ENCODE measurements at regions not wholly inside any gene's neighbourhood (a gene's known extent, or its start where the extent isn't known, plus 50 kb on each side); places are given as distances from the start of the nearest gene placed in this dataset.
"Not testable (repeated sequence)": the region's sequence is repeated elsewhere in the genome, so short reads cannot be mapped to it uniquely, and the experiment has no call there.

DNA sequence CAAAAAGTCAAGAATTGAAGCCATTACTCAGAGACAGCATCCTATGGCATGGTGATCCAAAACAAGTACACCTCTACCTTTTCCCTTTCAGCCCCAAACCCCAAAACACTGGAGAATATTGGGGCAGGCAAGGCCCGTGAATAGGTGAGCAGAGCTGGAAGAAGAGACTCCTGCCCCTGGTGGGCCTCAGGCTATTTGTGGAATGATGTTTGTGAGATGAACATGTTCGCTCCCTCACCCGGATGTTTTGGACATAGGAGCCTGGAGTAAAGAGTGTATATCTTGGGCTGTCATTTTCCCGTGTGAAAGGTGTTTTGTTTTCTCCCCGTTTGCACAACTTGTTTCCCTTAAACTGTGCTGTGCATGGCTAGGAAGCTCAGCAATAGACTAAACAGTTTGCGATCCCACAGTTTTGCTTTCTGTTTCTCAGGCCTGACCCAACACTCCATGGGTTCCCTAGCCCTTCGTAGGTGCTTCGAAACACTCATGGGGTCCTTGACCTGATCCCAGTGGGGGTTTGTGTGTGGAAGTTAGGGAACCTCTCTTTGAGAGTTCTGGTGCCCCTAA lies 136.5 kb upstream of the TNP1 start:
- in situ Hi-C loops (cut with MboI; ENCODE audit: low sequenced_read_pairs) = no loop called here

DNA sequence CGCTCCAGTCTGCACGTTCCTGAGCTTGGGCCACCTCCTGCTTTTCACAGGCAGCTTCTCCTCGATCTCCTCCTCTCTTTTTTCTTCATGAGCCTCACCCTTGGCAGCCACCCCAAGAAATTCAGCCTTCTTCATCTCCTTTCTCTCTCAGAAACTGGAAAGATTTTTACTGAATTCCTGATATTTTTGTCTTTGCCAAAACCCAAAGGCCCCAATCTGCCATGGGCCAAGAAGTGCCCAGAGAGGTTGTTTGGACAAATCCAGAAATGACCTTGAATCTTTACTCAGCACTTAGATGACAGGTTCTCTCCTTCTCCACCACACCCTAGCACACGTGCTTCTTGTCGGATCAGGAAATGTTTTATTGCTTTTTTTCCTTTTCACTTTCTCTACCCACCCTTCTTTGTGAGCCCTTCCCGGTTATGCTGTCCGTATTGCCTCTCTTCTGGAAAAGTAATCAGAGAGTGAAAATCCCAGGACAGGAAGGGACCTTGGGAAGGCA lies 134.5 kb upstream of the TNP1 start:
- in situ Hi-C loops (cut with MboI; ENCODE audit: low sequenced_read_pairs) = no loop called here

DNA sequence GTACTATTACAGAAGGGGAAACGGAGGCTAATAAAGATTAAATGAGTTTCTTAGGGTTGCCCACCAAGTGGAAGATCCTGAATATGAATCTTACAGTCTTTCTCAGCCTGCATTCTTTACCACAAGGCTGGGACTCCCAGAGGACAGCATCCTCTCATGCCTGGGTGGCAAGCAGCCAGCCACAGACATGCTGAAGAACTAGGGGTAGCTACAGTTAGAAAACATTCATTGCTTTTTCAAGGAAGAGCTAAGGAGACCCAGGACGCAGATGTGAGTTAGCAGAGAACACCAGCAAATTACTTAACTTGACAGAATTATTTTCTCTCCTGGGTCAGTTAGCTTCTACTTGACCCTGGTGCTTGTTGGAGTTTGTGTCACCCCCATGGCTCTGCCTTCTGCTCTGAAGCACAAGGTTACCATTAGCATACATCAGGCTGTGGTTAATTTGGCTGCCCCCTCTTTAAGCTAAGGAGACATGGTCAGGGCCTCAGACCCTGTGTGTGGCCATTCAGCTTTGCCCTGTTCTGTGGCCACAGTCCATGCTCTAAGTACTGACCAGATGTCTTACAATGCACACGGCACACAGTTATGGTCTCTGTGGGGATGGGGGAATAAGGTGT lies 132.3 kb upstream of the TNP1 start:
- in situ Hi-C loops (cut with MboI; ENCODE audit: low sequenced_read_pairs) = no loop called here

DNA sequence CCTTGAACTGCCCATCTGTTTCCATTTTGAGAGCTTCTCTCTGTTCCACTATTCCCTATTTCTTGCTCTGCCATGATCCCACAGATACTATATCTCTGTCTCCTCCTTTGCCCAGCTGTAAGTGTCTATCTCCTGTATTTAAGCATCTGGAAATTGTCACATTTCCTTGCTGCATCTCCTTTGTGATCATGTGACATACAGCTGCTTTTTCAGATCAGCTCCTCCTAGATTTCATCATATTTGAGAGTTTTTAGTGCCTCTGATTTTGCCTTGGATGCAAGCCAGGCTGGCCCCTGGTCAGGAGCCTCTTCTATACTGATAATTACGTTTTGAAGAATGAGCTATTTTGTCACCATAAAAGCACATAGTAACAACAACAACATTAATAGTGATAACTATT lies 131.7 kb upstream of the TNP1 start:
- in situ Hi-C loops (cut with MboI; ENCODE audit: low sequenced_read_pairs) = no loop called here

DNA sequence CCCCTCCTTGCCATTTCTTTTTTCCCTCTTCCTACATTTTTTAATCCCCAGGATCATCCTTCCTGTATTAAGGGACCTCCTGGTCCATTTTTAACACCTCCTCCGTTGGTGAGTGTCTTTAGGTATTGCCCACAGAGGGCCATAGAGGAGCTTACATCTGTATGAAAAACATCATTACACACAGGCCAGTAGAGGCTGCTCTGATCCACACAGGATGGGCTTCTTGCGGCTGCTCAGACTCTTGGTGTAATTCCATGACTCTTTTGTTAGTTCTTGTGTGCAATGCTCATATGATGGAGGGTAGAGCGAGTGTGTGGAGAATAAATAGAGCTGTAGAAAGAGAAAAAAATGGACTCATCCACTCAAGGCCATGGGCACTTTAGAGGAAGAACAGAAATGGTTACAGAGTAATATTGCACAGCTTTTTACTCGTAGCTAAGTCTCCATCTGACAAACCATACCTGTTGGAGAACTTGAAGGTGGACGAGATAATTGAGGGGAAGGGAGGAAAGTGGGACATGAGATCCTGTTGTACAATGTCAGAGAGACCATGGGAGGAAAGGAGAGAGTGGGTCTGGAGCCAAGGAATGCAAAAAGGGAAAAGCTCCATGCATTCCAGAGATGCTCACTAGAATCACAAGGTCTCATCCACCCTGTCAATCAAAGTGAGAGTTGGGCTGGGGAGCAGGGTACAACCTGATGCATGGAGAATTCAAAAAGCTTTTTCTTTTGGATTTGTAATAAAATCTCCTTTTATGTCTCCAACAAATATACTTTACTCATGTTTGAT lies 129.7 kb upstream of the TNP1 start:
- in situ Hi-C loops (cut with MboI; ENCODE audit: low sequenced_read_pairs) = no loop called here

DNA sequence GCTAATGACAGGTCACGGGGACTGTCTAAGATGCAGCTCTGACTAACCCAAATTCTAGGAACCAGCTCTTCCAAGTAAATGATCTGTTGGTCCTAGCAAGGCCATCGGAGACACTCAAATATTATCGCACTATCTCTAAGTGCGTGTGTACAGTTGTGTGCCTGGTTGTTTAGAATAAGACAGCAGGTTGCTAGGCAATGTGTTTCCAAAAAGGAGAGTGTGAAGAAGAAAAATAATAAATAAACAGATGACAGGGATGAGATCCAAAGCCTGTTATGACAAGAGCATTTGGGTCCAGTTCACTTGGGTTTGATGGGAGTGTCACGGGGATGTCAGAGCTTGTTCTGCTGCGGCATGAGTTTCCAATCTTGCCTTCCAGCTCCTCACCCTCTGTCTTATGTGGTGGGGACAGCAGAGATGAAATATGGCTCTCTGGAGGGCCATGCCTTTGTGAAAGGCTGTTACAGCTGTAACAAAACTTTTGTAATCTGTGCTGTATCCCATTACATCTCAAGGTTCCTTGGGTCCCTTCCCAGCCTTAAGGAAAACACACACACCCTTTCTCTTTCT lies 127.5 kb upstream of the TNP1 start:
- in situ Hi-C loops (cut with MboI; ENCODE audit: low sequenced_read_pairs) = no loop called here

DNA sequence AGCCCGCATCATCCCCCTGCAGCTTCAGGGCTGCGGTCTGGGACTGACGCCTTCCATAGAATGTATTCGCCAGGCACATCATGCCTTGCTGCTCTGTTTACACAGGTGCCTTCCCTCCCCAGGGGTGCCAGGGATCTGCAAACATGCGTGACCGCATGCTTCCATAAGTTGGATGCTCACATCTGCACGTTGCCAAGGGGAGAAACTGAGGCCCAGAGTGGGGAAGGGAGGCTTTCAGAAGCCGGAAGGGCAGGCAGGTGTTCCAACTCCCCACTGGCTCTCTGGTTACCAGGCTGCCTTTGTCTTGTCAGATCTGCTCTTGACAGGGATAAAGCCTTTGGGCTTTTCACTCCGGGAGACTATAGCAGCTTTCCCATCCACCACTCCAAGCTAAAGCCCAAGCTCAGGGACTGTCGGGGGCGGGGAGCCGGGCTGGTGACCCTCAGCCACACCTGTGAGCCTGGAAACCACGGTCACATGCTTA lies 125.8 kb upstream of the TNP1 start:
- in situ Hi-C loops (cut with MboI; ENCODE audit: low sequenced_read_pairs) = no loop called here

DNA sequence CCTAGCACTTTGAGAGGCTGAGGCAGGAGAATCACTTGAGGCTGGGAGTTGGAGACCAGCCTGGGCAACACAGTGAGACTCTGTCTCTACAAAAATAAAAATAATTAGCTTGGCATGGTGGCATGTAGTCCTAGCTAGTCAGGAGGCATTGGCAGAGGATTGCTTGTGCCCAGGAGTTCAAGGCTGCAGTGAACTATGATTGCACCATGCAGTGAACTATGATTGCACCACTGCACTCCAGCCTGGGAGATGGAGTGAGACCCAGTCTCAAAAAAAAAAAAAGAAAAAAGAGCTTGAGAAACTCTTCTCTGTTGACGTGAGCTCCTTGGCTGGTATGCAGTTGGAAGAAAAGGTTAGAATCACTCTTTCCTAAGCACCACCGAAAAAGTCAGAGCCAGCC lies 125.1 kb upstream of the TNP1 start:
- in situ Hi-C loops (cut with MboI; ENCODE audit: low sequenced_read_pairs) = no loop called here

DNA sequence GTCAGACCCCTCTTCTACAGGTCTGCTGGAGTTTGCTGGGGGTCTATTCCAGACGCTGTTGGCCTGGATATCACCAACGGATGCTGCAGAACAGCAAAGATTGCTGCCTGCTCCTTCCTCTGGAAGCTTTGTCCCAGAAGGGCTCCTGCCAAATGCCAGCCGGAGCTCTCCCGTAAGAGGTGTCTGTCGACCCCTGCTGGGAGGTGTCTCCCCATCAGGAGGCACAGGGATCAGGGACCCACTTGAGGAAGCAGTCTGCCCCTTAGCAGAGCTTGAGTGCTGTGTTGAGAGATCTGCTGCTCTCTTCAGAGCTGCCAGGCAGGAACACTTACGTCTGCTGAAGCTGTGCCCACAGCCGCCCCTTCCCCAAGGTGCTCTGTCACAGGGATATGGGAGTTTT lies 122.1 kb upstream of the TNP1 start:
- in situ Hi-C loops (cut with MboI; ENCODE audit: low sequenced_read_pairs) = not testable (repeated sequence)

DNA sequence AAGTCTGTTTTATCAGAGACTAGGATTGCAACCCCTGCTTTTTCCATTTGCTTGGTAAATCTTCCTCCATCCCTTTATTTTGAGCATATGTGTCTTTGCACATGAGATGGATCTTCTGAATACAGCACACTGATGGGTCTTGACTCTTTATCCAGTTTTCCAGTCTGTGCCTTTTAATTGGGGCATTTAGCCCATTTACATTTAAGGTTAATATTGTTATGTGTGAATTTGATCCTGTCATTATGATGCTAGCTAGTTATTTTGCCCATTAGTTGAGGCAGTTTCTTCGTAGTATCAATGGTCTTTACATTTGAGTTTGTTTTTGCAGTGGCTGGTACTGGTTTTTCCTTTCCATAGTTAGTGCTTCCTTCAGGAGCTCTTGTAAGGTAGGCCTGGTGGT lies 120.6 kb upstream of the TNP1 start:
- in situ Hi-C loops (cut with MboI; ENCODE audit: low sequenced_read_pairs) = not testable (repeated sequence)

DNA sequence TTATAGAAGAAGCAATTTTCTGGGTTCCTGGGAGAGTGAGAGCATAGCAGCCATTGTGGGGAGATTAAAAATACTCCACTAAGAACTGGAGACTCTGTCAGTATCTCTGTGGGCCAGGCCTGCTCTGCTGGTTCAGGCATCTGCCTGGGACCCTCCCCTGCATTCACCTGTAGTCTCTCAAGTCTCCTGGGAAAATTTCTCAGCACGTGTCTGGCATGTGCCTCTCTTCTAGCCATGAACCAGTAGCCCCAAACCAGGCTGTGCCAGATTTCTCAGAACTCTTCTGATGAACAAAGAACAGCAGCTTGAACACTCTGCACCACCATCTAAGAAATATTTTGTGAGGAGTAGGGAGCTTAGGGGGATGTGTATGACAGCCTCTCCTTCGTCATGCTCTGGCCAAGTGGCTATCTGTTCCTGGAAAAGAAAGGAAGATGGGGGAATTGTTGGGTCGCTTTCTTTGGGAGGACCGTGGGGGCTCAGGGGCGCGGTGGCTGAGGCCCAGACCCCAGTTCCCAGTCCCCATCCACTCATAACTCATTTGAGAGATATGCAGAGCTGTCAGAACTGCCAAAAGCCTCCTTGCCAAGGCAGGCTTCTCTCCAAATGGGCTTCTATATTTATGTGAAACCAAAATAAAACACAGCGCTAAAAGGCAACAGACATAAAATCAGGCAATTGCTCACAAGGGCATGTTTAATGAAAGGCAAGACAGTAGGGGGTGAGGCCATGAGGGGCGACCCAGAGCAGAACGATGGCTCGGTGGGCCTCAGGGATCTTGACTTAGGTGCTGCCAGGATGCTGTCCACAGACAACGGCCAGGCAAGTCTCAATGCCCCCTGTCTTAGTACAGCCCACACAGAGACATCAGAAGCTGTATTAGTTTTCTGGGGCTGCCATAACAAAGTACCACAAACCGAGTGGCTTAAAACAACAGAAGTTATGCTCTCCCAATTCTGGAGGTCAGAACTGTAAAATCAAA lies 114.7 kb upstream of the TNP1 start:
- in situ Hi-C loops (cut with MboI; ENCODE audit: low sequenced_read_pairs) = no loop called here

DNA sequence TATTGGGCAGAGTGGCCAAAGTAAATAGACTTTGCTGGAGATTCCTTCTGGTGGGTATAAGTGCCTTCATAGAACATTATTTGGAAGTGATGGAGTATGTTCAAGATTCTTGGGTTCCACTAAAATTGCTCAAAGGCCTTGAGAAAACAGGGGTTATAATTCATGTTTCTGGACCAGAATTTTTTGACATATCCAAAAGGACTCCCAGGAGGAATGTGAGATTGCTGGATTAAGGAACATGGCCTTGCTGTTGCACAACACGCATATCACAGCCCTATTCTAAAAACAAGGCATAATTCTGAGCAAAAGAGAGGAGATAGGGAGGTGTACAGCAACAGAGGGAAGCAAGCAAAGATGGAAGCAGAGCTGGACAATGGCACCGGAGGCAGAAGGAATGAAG lies 111.7 kb upstream of the TNP1 start:
- in situ Hi-C loops (cut with MboI; ENCODE audit: low sequenced_read_pairs) = no loop called here

DNA sequence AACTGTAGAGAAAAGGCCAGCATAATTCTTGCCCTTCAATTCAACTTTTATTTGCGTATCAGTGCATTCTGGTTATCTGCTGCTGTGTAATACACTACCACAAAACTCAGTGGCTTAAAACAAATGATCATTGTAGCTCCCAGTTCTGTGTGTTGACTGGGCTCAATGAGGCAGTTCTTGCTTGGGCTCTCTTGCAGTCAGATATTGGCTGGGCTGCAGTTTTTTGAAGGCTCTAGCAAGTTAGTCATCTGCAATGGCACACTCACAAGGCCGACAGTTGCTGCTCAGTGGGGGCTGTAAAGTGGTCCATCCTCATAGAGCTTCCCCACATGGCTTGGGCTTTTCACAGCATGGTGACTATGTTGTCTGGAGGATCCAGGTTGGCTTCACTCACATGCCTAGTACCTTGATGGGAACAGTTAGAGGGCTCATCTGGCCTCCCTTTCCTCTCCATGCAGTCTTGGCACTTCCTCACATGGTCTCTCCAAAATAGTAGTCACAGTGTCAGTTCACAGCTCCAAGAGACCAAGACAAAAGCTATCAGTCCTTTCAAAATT lies 110.6 kb upstream of the TNP1 start:
- in situ Hi-C loops (cut with MboI; ENCODE audit: low sequenced_read_pairs) = no loop called here

DNA sequence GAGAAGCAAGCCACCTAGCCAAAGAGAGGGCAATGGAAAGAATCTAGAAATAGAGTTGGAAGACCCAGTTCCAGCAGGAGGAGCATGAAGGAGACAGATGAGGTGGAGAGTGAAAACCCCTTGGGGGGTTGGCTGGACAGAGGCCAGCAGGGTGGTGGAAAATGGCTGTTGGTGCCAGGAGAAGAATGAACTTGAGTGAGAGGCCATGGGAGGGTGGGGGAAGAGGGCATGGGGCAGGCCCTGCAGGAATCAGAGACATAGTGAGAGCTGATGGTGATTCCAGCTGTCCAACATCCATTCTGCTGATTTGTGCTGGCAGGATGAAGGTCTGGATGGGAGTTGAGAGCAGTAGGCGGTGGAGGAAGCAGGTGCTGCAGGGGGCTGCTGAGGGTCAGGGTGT lies 108.0 kb upstream of the TNP1 start:
- in situ Hi-C loops (cut with MboI; ENCODE audit: low sequenced_read_pairs) = no loop called here

DNA sequence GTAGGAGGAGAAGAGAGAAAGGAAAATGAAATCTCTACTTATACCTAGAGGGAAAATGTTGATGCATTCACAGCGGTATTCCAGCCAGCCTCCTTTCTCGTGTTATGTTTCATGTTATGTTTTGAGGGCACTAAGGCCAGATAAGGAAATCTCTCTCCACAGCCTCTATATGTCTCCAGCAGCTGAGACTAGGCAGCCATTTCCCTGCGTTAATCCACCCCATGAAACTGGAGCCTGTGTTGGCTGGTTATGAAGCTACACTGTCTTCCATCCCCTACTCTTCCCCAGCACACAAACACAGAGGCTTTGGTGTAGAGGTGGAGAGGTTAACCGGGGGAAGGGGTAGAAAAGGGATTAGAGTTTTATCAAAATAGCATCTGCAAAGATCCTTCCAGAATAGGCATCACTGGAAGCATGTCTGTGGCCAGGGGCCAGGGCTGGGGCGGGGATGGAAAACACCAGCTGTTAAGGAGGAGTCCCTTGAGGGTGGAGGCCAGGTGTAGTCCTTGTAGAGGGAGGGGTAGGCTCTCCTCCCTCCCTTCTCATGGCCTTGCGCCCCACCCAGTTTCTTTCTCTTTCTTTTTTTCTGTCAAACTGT lies 100.9 kb upstream of the TNP1 start:
- in situ Hi-C loops (cut with MboI; ENCODE audit: low sequenced_read_pairs) = no loop called here

DNA sequence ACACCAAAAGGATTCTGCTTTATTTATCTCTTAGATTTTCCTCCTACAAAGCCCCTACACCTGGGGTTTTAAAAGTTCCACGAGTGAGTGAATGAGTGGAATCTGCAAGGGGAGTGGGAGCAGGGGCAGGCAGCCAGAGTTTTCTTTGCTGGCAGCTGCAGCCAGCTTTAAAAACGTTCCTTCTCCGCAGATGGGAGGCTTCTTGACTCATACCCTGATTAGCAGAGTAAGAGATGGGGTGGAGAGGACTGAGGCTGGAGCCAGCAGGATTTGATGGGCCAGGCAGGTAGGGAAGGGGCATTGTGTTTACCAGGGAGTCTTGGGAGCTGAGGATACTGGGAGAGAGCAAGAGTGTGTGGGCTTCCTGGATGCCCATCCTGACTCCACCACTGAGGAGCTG lies 99.6 kb upstream of the TNP1 start:
- in situ Hi-C loops (cut with MboI; ENCODE audit: low sequenced_read_pairs) = no loop called here

DNA sequence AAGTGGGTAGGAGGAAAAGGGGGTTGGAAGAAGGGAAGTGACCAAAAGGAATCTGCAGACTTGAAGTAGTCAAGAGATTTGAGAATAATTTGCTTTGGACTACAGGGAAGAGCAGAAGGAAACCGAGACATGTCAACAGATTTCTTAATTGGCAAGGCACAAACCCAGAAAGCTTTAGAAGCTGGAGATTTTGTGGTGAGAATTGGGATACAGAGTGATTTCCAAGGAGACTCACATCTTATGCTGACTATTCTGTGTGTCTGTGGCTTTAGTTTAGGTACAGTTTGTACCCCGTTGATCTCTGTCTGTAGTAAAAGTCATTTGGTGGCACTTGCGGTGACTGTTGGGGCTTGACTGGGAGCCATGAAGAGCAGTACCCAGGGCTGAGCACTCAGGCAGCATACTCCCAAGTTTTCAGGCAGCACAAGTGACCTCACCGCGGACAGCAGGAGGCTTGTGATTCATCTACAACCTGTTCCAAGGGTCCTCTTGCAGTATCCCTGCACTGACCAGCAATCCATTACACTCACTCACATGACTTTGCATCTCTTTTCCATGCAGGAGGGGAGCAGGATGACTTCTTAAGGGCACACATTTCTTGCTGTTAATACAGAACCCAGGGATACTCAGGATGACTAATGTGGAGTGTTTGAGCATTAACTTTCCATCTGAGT lies 97.1 kb upstream of the TNP1 start:
- in situ Hi-C loops (cut with MboI; ENCODE audit: low sequenced_read_pairs) = no loop called here

DNA sequence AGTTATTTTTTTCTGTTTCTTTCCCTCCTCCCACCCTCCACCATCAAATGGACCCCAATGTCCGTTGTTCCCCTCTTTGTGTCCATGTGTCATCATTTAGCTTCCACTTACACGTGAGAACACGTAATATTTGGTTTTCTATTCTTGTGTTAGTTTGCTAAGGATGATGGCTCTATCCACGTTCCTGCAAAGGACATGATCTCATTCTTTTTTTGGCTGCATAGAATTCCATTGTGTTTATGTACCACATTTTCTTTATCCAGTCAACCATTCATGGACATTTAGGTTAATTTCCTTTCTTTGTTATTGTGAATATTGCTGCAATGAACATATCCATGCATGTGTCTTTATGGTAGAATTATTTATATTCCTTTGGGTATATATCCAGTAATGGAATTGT lies 91.3 kb upstream of the TNP1 start:
- in situ Hi-C loops (cut with MboI; ENCODE audit: low sequenced_read_pairs) = no loop called here

DNA sequence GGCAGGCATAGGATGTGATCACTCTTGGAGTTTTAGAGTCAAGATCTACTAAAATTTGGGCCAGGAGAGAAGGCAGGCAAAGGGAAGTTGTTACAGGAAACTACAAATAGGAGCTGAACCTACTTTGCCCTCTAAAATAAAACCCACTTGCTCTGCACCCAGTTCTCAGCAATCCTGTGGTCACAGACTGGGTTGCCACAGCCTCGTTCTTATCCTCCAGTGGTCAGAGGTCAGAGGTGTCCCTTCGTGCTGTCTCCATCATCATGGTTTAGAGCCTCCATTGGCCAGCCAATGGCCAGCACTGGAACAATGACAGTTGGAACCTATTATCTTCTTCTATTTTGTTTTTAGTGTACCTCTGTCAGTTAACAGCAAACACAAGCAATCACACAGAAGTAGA lies 90.7 kb upstream of the TNP1 start:
- in situ Hi-C loops (cut with MboI; ENCODE audit: low sequenced_read_pairs) = no loop called here
